Putamen (tissue), 1 donor: ENCODE measurements at regions not wholly inside any gene's neighbourhood (a gene's known extent, or its start where the extent isn't known, plus 50 kb on each side); places are given as distances from the start of the nearest gene placed in this dataset.

Experiments
- DNase-seq: peaks from one replicate; pipeline ENCODE4 v3.0.0-alpha.2; 2016; ENCODE audit warnings: low spot score

- DNase-seq: peak; percentile 34
These were observed 70.4 kb upstream of the BLCAP start for GRCh38 chr20:37598100-37598543.

- no peak for DNase-seq
These were observed 69.3 kb upstream of the BLCAP start for GRCh38 chr20:37596890-37597536.

GRCh38 chr20:37596168-37596567 is 68.5 kb upstream of the BLCAP start:
- DNase-seq: no peak

GRCh38 chr20:37593710-37594109 is 66.0 kb upstream of the BLCAP start:
- no peak for DNase-seq

GRCh38 chr20:37590938-37591490 is 63.3 kb upstream of the BLCAP start:
- no peak for DNase-seq

- DNase-seq: no peak
These were observed 58.4 kb upstream of the BLCAP start for GRCh38 chr20:37586078-37586477.

GRCh38 chr20:37584238-37584807 is 56.6 kb upstream of the BLCAP start:
- no peak for DNase-seq

GRCh38 chr20:37581246-37581645 is 53.6 kb upstream of the BLCAP start:
- DNase-seq: no peak

GRCh38 chr20:37580069-37580468 is 52.4 kb upstream of the BLCAP start:
- DNase-seq: no peak

GRCh38 chr20:37579106-37579505 is 51.4 kb upstream of the BLCAP start:
- no peak for DNase-seq

- no peak for DNase-seq
These were observed 50.3 kb upstream of the BLCAP start for GRCh38 chr20:37577981-37578380.
